SU-DHL-6 (cell line): ENCODE measurements at regions not wholly inside any gene's neighbourhood (a gene's known extent, or its start where the extent isn't known, plus 50 kb on each side); places are given as distances from the start of the nearest gene placed in this dataset.

Experiments used
- H2AFZ ChIP-seq: fragments of 200-600 bp; sonication (generic); 2 replicates; pipeline ENCODE4 v1.6.1; 2014; ENCODE audit warnings: low read depth, mild to moderate bottlenecking, moderate library complexity, mixed read lengths, antibody characterized with exemption, low read length; ENCODE audit not compliant: severe bottlenecking
- H3F3A ChIP-seq: fragments of 200-600 bp; shearing (Covaris generic); 2 replicates; pipeline ENCODE4 v1.6.0; 2016; ENCODE audit warnings: antibody characterized with exemption, mild to moderate bottlenecking; ENCODE audit not compliant: insufficient read depth
- H3K27ac ChIP-seq: fragments of 200-600 bp; sonication (generic); 2 replicates; pipeline ENCODE4 v1.5.1; 2016; ENCODE audit warnings: low read depth, mild to moderate bottlenecking, low read length, moderate library complexity, mixed read lengths
- H3K27me3 ChIP-seq: fragments of 200-600 bp; sonication (generic), shearing (Covaris generic); 2 replicates; pipeline ENCODE4 v1.6.0; 2014; ENCODE audit warnings: mild to moderate bottlenecking, low read length
- H3K36me3 ChIP-seq: fragments of 200-600 bp; sonication (generic); 2 replicates; pipeline ENCODE4 v1.6.1; 2014; ENCODE audit warnings: mild to moderate bottlenecking, low read length, mixed read lengths
- H3K4me2 ChIP-seq: fragments of 300-600, 200-600 bp; shearing (Covaris generic), sonication (generic); 2 replicates; pipeline ENCODE4 v1.6.0; 2014; ENCODE audit warnings: low read length, low read depth, mild to moderate bottlenecking; ENCODE audit not compliant: poor library complexity, severe bottlenecking
- H3K4me3 ChIP-seq: fragments of 200-600 bp; sonication (generic); 2 replicates; pipeline ENCODE4 v1.5.1; 2014; ENCODE audit warnings: antibody characterized with exemption, low read length, mild to moderate bottlenecking, mixed read lengths; ENCODE audit not compliant: insufficient read depth, poor library complexity, severe bottlenecking
- H3K79me2 ChIP-seq: fragments of 200-600 bp; sonication (generic); 2 replicates; pipeline ENCODE4 v1.6.1; 2014; ENCODE audit warnings: mild to moderate bottlenecking, low read length, moderate library complexity; ENCODE audit not compliant: insufficient read depth
- H3K9ac ChIP-seq: fragments of 200-600 bp; sonication (generic); 2 replicates; pipeline ENCODE4 v1.7.0; 2014; ENCODE audit warnings: mild to moderate bottlenecking, low read length
- H3K9me2 ChIP-seq: fragments of 200-600 bp; sonication (generic); replicated peaks from 2 replicates; pipeline ENCODE4 v1.6.1; 2014; ENCODE audit warnings: low read length; ENCODE audit not compliant: insufficient read depth
- H3K9me3 ChIP-seq: fragments of 200-600 bp; sonication (generic); 2 replicates; pipeline ENCODE4 v1.6.1; 2014; ENCODE audit warnings: low read length, mixed read lengths; ENCODE audit not compliant: insufficient read depth
- H4K20me1 ChIP-seq: fragments of 200-600 bp; sonication (generic); 2 replicates; pipeline ENCODE4 v1.6.1; 2014; ENCODE audit warnings: low read depth, mild to moderate bottlenecking, antibody characterized with exemption, low read length, moderate library complexity, mixed read lengths
- EZH2phosphoT487 ChIP-seq: fragments of 200-600 bp; sonication (generic), shearing (Covaris generic); conservative IDR thresholded peaks from 2 replicates; pipeline ENCODE4 v1.6.1; 2018; ENCODE audit warnings: mild to moderate bottlenecking, antibody characterized with exemption, low read length, moderate library complexity, mixed read lengths
- TF ChIP-seq, protein P1 (sequence below): fragments of 200-600 bp; sonication (generic); IDR thresholded peaks from one replicate; pipeline ENCODE4 v1.5.1; 2017; ENCODE audit warnings: antibody characterized with exemption, mild to moderate bottlenecking, low read length, moderate library complexity; ENCODE audit not compliant: insufficient read depth, poor library complexity, severe bottlenecking

DNA sequence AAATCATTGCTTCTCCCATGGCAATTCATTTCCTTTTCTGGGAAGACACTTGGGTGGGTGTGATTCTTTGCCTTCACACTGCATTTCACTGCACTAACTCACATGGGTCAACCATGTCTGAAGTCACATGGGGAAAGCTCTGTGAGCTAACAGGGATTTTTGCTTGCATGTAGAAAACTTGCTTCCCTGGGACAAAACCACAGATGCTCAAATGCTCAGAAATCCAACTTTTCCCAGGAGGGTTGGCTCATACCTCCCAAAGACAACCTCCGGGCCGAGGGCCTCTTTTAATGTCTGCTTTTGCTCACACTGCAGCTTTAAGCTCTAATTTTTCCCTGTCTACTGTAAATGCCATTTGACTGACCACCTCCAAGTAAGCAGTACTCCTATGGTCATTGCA, 1695.2 kb downstream of the STIM2 start:
- Histone ChIP-seq H3K36me3 (no peaks in the 10 kb centered on the region), H3K9me3 (peaks cover 4% of the 10 kb centered on the region; the same call in 1 of the 2 replicates), H3K79me2 (no peaks in the 10 kb centered on the region), H3K9me2 (no peaks in the 10 kb centered on the region), H3K9ac (no peak overlapping the region), H2AFZ (no peak overlapping the region), H4K20me1 (no peaks in the 10 kb centered on the region), H3F3A (no peaks in the 10 kb centered on the region), H3K4me3 (no peak overlapping the region), H3K27me3 (no peaks in the 10 kb centered on the region), H3K4me2 (no peak overlapping the region), H3K27ac (no peak overlapping the region)
- TF ChIP-seq EZH2phosphoT487 = no peak
- TF ChIP-seq, protein P1, sequence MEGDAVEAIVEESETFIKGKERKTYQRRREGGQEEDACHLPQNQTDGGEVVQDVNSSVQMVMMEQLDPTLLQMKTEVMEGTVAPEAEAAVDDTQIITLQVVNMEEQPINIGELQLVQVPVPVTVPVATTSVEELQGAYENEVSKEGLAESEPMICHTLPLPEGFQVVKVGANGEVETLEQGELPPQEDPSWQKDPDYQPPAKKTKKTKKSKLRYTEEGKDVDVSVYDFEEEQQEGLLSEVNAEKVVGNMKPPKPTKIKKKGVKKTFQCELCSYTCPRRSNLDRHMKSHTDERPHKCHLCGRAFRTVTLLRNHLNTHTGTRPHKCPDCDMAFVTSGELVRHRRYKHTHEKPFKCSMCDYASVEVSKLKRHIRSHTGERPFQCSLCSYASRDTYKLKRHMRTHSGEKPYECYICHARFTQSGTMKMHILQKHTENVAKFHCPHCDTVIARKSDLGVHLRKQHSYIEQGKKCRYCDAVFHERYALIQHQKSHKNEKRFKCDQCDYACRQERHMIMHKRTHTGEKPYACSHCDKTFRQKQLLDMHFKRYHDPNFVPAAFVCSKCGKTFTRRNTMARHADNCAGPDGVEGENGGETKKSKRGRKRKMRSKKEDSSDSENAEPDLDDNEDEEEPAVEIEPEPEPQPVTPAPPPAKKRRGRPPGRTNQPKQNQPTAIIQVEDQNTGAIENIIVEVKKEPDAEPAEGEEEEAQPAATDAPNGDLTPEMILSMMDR = no peak

DNA sequence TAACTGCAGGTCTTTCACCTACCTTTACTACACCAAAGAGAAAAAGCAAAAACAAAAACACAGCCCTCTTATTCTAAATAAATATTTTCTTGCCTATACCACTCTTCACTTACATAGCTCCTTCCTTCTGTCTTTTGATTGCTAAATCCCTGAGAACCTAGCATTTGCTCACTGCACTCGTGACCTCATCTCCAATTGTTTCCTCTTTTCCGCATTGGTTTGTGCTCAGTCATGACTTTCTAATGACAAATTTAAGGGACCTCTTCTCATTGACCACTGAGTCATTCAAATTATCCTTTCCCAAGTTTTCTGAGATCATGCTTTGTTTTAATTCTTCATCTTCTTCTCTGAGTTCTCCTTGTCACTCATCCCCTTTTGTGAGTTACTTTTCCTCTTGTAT, 1697.1 kb downstream of the STIM2 start:
- Histone ChIP-seq H4K20me1 (no peaks in the 10 kb centered on the region), H3K4me3 (no peak overlapping the region), H3K9me3 (no peaks in the 10 kb centered on the region), H3K9me2 (no peaks in the 10 kb centered on the region), H3F3A (no peaks in the 10 kb centered on the region), H3K27me3 (no peaks in the 10 kb centered on the region), H2AFZ (peak overlapping the region; percentile 19), H3K4me2 (no peak overlapping the region), H3K27ac (no peak overlapping the region), H3K79me2 (no peaks in the 10 kb centered on the region), H3K9ac (no peak overlapping the region), H3K36me3 (no peaks in the 10 kb centered on the region)
- TF ChIP-seq, protein P1 = no peak
- TF ChIP-seq EZH2phosphoT487 = no peak

GRCh38 chr4:28558895-28559294, 1698.3 kb downstream of the STIM2 start:
- H3K4me3 ChIP-seq = no peak overlapping the region
- H3F3A ChIP-seq = no peaks in the 10 kb centered on the region
- no peaks in the 10 kb centered on the region for H3K36me3 ChIP-seq
- TF ChIP-seq EZH2phosphoT487 = no peak
- TF ChIP-seq, protein P1 = no peak
- H4K20me1 ChIP-seq = no peaks in the 10 kb centered on the region
- H3K79me2 ChIP-seq = no peaks in the 10 kb centered on the region
- H3K9me2 ChIP-seq = no peaks in the 10 kb centered on the region
- H2AFZ ChIP-seq = peak overlapping the region; percentile 34
- H3K27ac ChIP-seq = no peak overlapping the region
- H3K9me3 ChIP-seq = no peaks in the 10 kb centered on the region
- H3K27me3 ChIP-seq = no peaks in the 10 kb centered on the region
- H3K9ac ChIP-seq = no peak overlapping the region
- H3K4me2 ChIP-seq = no peak overlapping the region

- no peaks in the 10 kb centered on the region for H3K9me2 ChIP-seq
- H3K4me3 ChIP-seq = no peak overlapping the region
- H3K9me3 ChIP-seq = no peaks in the 10 kb centered on the region
- no peaks in the 10 kb centered on the region for H3K27me3 ChIP-seq
- no peak for TF ChIP-seq EZH2phosphoT487
- TF ChIP-seq, protein P1 = no peak
- no peaks in the 10 kb centered on the region for H3F3A ChIP-seq
- H3K79me2 ChIP-seq = no peaks in the 10 kb centered on the region
- no peak overlapping the region for H3K4me2 ChIP-seq
- no peak overlapping the region for H3K27ac ChIP-seq
- no peak overlapping the region for H2AFZ ChIP-seq
- H3K36me3 ChIP-seq = no peaks in the 10 kb centered on the region
- H3K9ac ChIP-seq = no peak overlapping the region
- H4K20me1 ChIP-seq = no peaks in the 10 kb centered on the region
Observed at GRCh38 chr4:28562913-28563312, 1702.3 kb downstream of the STIM2 start.
